DMS153 treated with DMSO at 0.1 percent for 48 hours (cell line): ENCODE measurements at regions not wholly inside any gene's neighbourhood (a gene's known extent, or its start where the extent isn't known, plus 50 kb on each side); places are given as distances from the start of the nearest gene placed in this dataset.
"Not testable (repeated sequence)": the region's sequence is repeated elsewhere in the genome, so short reads cannot be mapped to it uniquely, and the experiment has no call there.

Experiments used
- DNase-seq: peaks from one replicate; lab custom pipeline; 2025; ENCODE audit not compliant: unreplicated experiment; lab: John Stamatoyannopoulos, UW

DNA sequence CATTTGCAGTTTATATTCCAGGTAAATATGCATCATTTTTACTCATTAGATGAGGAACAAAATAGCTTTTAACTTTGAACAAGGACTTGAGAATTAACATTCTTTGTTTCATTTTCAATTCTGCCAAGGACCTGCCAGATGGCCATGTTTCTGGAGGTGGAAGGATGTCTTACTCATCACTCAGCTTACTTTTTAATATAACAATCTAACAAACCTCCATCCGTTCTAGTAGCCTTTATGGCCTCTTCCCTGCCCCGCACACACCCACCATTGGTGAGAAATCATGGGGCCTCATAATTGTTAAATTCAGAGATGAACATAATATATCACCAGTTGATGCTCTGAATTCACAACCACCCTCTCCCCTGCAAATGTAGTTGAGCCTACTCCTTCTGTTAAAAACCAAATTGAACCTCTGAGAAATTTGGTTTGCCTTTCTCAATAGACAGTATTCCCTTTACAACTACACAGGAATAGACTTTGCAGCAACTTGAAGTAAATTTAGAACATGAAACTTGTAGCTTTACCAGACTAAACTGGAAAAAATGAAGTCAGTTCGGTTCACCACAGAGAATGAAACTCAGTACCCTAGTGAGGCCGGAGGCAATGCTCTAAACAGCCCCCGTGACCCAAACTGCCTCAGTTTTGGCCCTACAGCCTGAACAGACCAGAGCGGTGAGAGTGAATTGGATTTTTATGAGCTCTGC, 50.1 kb upstream of the ACSL4 start:
- DNase-seq: no peak

GRCh38 chrX:109783701-109784079, 50.6 kb upstream of the ACSL4 start:
- no peak for DNase-seq

DNA sequence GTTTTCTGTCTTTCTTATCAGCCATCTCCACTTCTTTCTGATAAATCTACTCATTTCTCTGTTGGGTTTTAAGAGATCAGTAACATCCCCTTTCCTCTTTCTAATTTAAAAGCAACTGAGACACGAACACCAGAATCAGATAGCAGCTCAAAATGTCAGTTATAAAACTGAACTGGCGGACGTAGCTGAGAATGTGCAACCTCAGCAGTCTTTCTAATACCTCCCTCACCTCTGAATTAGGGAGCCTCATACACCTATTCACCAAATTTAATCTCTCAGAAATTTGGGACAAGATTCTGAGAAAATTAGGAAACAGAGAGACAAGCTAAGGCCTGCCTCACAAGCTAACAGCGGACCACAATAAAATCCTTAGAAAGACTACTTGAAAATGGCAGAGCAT, 52.0 kb upstream of the ACSL4 start:
- no peak for DNase-seq

- not testable (repeated sequence) for DNase-seq
Measured at GRCh38 chrX:109790511-109790910, 57.5 kb upstream of the ACSL4 start.

DNA sequence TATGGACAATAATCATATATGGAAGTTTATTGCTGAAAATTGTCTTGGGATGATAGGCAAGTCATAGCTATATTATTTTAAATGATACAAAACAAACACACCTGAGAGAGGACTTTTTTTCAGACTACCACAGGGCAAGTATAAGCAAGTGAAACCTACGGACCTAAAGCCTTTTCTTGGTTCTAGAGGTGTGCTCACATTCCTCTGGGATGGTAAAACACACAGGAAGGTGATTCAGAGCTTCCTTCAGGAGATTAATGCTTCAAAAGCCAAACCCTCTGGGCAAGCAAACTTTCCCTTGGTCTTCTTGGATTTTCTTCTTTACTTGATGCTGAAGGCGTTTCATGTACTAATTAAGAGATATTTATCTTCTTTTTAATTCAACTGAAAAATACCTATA, 60.1 kb upstream of the ACSL4 start:
- no peak for DNase-seq

DNA sequence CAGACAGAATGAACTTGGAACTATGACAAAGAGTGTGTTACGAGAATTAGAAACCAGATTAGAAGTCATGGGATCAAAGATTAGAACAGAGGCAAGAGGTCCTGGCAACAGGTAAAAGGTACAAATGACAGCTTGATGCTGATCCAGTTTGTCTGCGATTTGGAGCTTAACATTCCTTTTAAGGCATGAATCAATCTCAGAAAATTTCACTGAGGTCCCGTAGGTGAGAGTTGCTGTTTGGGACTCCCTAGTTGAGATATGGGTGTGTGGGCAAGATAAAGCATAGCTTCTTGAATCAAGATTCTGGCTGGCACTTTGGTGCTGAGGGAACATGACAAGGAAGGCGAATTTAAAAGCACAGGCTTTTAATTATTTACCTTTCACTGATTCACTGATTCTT, 62.6 kb upstream of the ACSL4 start:
- no peak for DNase-seq

DNA sequence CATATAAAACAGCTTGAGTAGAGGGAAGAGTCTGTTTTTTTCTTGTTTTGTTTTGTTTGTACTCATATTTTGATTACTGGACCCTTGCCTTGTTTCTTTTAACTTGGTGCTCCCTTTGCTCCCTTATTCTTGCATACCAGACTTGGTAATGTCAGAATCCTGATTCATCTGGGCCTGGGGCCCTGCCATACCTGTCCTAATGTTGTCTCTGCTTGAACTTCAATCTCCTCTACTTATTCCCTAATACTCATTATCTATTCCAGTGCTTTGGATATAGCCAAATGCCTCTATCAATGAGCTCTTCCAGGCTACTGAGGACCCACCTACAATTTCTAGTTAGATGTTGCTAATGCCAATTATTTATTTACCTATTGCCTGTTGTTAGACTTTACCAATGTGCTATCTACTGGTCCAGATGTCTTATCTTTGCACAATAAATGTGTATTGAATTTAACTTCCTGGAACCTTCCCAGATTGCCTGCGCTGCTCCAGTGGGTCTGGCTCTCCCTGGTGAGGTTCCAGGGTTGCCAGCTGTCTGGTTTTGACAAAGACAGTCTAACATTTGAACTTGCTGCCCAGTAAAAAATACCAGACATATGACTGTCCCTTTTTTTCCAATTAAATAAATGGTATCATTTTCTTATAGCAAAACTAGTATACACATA, 64.4 kb upstream of the ACSL4 start:
- DNase-seq: no peak

GRCh38 chrX:109812236-109812635, 79.2 kb upstream of the ACSL4 start:
- DNase-seq: no peak

GRCh38 chrX:109813236-109813635, 80.2 kb upstream of the ACSL4 start:
- DNase-seq: no peak

- no peak for DNase-seq
Measured at GRCh38 chrX:109818976-109819375, 85.9 kb upstream of the ACSL4 start.

DNA sequence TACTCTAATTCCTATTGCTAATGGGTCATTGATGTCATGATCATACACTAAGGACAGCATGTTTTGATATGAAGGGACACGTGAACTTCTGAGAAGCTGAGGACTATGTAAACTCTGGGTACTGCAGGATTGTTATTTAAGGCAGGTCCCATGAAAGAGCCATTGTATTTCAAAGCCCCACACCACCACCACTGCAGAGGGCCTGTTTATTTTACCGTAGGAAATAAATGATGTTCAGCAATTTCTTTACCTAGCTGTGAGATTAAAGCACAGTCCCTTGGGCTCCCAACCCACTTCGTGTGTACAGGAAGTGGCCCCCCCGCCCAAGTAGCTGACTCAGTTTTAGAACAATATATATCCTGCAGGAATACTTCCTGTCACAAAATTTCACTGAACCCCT, 89.8 kb upstream of the ACSL4 start:
- DNase-seq: no peak

GRCh38 chrX:109826954-109827708, 94.1 kb upstream of the ACSL4 start:
- DNase-seq: no peak

DNA sequence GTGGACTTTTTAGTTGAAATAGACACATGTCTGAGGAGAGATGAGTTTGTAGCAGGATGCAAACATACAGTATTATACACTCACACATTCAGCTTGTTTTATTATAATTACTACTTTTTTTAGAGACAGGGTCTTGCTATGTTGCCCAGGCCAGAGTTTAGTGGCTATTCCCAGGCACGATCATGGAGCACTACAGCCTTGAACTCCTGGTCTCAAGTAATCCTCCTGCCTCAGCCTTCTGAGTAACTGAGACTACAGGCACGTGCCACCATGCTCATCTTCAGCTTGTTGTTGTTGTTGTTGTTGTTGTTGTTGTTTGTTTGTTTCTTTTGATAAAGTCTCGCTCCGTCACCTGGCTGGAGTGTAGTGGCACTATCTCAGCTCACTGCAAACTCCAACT, 94.7 kb upstream of the ACSL4 start:
- DNase-seq: no peak

DNA sequence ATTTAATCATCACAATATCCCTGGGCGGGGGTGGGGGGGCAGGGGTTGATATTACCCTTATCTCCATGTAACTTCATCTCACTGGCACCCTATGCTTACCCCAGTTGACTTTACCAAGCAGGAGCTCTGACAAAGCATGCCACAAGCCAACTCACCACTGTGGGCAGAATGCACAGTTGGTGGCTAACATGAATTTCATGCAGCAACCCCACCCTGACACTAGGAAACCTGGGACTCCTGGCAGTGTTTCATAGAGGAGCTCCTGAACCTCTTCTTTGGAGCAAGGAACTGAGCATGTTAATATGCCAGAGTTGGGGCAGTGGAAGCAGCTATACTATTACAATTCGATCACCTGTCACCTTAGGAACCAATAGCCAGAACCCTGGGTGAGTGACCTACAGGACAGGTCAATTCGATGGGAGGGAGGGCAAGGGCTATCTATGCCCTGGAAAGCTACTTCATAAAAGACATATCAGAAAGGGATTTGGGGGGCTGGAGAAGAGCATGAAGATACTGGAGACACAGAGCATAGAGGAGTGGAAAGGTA, 97.2 kb upstream of the ACSL4 start:
- DNase-seq: no peak

DNA sequence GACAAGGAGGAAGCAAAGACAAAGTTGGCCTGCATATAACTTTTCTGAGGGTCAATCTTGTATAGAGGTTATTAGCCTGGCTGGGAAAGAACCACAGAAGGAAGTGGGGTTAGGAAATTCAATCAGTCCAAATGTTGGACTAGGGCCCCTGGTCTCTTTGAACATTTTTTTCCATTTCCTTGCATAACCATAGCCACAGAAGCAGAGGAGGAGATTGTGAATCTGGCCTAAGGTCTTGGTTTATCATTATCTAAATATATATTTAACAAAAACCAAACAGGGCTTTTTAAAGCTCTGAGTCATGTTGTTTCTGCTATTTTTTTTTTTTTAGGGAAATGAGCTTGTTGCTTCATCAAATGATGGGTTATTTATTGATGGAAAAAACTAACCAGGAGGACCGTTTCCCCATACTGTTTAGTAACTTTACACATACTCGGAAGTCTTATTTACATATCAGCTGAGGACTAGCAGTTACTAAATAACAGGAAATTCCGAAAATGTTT, 97.7 kb upstream of the ACSL4 start:
- no peak for DNase-seq

DNA sequence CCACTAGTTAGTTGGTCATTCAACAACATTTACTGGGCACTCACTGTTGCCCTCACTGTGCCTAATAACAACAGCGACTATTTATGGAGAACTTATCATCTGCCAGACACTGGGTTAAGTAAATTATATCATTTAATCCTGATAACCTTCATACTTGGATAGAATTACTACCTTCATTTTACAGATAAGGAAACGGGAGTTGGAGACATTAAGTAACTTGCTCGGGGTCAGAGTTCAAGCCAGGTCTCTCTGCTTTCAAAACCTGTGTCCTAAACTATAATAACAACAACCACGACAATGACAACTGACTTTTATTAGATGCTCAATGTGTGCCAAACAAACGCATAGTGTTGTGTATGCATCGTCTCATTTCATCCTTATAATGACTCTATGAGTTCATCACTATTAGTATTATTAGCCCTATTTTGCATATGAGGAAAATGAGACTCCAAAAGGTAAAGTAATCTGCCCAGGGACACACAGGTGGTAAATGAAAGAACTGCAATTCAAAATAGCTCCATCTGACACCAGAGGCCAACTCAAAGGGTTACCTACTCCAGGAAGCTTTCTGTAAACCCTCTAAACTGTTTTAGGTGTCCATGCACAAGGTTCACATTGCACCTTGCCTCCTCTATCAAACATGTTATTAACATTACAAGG, 98.4 kb upstream of the ACSL4 start:
- DNase-seq: no peak

DNA sequence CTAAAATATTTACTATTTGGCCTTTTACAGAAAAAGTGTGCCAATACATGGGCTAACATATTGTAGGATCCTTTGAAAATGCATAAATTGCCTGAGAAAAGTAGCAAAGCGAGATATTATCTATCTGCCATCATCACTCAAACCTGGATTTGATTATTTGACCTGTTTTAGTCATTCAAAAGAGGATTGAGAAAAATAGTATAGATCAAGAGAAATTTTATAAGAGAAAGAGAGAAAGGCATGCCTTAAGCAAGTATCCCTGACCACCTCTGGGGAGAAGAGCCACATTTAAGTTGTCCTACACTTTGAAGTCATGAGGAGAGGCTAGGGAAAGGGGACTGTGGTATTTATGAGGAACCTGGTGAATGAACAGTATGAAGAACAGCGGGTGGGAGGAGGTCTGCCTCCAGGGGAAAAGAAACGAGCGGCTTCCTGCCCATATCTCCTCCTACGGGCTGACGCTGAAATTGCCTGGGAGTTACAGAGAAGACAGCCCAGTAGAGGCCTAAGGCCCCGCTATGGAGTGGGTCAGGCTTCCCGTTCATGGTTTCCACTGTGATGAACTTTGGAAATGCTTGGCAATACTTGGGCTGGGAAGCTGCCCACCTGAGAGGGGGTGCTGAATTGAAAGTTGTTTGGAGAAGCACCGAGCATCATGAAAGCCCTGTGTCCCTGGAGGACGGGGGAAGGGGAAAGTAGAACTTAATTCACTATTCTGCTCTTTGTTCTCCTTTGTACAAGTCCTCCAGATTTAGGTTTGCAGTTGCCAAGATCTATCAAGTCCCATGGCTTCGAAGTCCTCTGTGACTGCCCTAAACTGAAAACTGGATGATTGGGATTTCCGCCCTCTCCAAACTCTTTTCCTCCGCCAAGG, 106.9 kb upstream of the ACSL4 start:
- DNase-seq: no peak

GRCh38 chrX:109840585-109840984, 107.5 kb upstream of the ACSL4 start:
- DNase-seq: no peak

DNA sequence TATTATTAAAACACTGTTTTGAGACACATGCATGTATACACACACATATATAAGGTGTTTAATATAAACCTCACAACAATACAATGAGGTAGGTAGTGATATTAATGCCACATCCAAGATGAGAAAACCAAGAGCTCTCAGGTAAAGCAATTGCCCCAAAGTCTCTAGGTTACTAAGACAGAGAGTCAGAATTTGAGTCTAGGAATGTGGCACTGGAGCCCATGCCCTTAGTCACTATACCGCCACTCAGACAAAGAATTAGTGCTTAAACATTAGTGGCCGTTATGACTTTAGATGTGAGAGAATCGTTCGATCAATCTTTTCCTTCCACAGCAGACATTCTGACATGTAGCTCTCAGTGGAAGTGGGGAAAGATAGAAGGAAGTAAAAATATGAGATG, 108.2 kb upstream of the ACSL4 start:
- DNase-seq: no peak

DNA sequence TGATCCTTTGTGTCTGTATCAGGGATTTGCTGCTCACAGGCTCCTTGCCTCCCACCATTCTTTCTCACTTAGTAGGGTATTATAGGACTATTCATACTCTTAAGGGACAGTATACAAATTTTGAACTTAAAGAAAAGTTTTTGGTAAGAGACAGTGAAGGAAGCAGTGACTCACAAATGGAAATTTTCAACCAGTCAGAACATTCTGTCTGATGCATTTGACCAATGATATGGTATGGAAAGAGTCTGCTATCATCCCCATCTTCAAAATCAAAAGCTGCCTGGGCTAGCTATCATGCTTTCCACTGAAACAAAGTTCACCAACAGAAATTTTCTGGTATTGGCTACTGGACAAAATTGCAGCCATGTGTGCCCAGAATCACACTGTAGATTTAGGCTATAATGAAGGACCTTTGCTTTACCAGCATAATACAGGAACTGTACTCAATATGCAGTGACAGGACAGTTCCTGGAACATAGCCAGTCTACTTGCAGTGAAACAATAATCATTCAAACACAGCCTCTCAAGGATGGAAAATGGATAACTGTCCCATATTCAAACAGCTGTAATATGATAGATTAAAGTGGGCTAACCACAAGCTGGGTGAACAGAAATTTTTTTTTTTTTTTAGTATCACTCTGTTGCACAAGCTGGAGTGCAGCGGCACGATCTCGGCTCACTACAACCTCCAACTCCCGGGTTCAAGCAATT, 109.0 kb upstream of the ACSL4 start:
- no peak for DNase-seq
